Peyer's patch (tissue), 4 donors: ENCODE measurements at regions not wholly inside any gene's neighbourhood (a gene's known extent, or its start where the extent isn't known, plus 50 kb on each side); places are given as distances from the start of the nearest gene placed in this dataset.

Source experiments
- DNase-seq, 3 donors: peaks; one replicate each; pipeline ENCODE4 v3.0.0-alpha.2; 2017 to 2019
- H3K27ac ChIP-seq, 4 donors: fragments of 200-600 bp; sonication (generic); one replicate each; pipeline ENCODE4 v1.5.1; 2016 to 2019
- H3K27me3 ChIP-seq, 2 donors: fragments of 200-600 bp; sonication (generic); one replicate each; pipeline ENCODE4 v1.5.1; 2019
- H3K36me3 ChIP-seq, 3 donors: fragments of 200-600 bp; sonication (generic); one replicate each; pipeline ENCODE4 v1.5.1; 2016 to 2019
- H3K4me1 ChIP-seq, 4 donors: fragments of 200-600 bp; sonication (generic); one replicate each; pipeline ENCODE4 v1.5.1; 2016 to 2019
- H3K4me3 ChIP-seq, 4 donors: fragments of 200-600 bp; sonication (generic); 1 replicate in 3 of 4; 2 replicates in 1 of 4; pipeline ENCODE4 v1.5.1; 2016 to 2019; ENCODE audit warnings: mild to moderate bottlenecking in 1 of 4
- H3K9me3 ChIP-seq, 4 donors: fragments of 200-600 bp; sonication (generic); one replicate each; pipeline ENCODE4 v1.5.1; 2016 to 2019; ENCODE audit warnings: mild to moderate bottlenecking in 1 of 4
- CTCF ChIP-seq, 6 experiments: fragments of 450-650 bp in 4 of 6; fragments of 200-600 bp in 2 of 6; sonication (generic) in 1 of 6; IDR thresholded peaks; one replicate each; pipeline ENCODE4 v1.5.1; 2017 to 2019; ENCODE audit warnings: antibody characterized with exemption in 6 of 6, mild to moderate bottlenecking in 3 of 6, moderate library complexity in 1 of 6
- POLR2A ChIP-seq, 2 donors: fragments of 450-650 bp; IDR thresholded peaks; one replicate each; pipeline ENCODE4 v1.5.1; 2017; ENCODE audit warnings: antibody characterized with exemption in 2 of 2, mild to moderate bottlenecking in 2 of 2, moderate library complexity in 2 of 2

DNA sequence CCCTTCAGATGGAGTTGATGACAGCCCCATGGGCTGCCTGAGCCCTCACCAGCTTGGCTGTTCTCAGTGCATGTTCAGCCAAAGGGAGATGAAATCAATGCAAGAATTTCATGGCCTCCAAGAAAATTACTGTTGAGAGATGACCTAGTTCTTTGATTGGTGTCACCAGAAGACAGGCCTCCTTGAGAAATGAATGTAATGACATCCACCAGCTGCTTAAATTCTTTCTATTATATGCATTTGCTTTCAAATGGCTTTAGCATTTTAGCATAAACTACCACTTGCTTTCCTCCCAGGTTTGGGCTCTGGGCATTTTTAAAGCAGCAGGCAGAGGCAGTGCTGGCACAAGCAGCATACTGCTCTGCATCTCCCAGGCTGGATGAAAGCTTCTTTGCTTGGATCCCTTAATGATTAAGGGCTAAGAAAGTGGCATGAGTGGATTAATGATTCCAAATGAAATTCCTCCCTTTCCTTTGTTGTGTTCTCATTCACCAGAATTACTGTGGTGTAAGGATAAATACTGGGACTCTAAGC lies 278.4 kb downstream of the ZNF326 start:
- no peak overlapping the region for H3K27ac ChIP-seq
- DNase-seq = no peak
- TF ChIP-seq POLR2A (IDR thresholded peaks at IDR 0.05) = no peak
- TF ChIP-seq CTCF (IDR thresholded peaks at IDR 0.05) = no peak
- no peaks in the 10 kb centered on the region for H3K4me1 ChIP-seq
- no peaks in the 10 kb centered on the region for H3K27me3 ChIP-seq
- H3K36me3 ChIP-seq = no peaks in the 10 kb centered on the region
- H3K9me3 ChIP-seq = no peaks in the 10 kb centered on the region
- no peak overlapping the region for H3K4me3 ChIP-seq

DNA sequence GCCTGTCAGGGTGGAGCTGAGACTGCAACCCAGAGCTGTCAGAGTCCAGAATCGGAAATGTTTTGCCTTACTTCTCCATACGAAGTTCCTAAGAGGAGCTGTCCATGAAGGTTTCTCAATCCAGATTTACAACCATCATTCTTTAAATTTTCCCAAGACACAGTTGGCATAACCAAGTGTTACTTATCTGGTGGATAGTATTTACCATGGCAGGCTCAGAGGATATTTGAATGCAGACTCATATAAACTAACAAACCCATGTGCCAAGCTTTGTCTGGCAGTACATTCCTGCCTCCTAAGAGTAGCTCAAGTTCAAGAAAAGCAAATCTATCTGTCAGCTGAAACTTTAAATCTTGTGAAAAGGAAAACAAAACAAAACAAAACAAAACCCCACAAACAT lies 267.9 kb downstream of the ZNF326 start:
- Histone ChIP-seq H3K27me3 (no peaks in the 10 kb centered on the region), H3K9me3 (no peaks in the 10 kb centered on the region), H3K4me3 (no peak overlapping the region), H3K27ac (no peak overlapping the region), H3K4me1 (no peaks in the 10 kb centered on the region), H3K36me3 (no peaks in the 10 kb centered on the region)
- TF ChIP-seq POLR2A (IDR thresholded peaks at IDR 0.05) (no peak), CTCF (IDR thresholded peaks at IDR 0.05) (no peak)
- DNase-seq = no peak

DNA sequence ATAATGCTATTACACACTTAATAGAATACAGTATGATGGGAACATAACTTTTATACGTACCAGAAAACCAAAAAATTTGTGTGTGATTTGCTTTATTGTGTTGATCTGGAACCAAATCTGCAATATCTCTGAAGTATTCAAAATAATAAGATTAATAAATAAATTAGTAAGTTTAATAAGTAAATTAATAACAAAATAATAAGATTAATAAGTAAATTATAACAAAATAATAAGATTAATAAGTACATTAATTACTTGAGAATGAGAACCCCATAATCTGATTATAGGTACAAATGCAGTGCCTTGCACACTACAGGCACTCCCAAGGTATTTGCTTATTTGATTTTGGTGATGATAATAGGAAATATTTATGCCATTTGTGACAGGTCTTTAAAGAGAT lies 267.4 kb downstream of the ZNF326 start:
- H3K27ac ChIP-seq = no peak overlapping the region
- H3K36me3 ChIP-seq = no peaks in the 10 kb centered on the region
- H3K27me3 ChIP-seq = no peaks in the 10 kb centered on the region
- no peaks in the 10 kb centered on the region for H3K4me1 ChIP-seq
- no peaks in the 10 kb centered on the region for H3K9me3 ChIP-seq
- no peak for TF ChIP-seq CTCF (IDR thresholded peaks at IDR 0.05)
- no peak for TF ChIP-seq POLR2A (IDR thresholded peaks at IDR 0.05)
- DNase-seq = no peak
- no peak overlapping the region for H3K4me3 ChIP-seq

DNA sequence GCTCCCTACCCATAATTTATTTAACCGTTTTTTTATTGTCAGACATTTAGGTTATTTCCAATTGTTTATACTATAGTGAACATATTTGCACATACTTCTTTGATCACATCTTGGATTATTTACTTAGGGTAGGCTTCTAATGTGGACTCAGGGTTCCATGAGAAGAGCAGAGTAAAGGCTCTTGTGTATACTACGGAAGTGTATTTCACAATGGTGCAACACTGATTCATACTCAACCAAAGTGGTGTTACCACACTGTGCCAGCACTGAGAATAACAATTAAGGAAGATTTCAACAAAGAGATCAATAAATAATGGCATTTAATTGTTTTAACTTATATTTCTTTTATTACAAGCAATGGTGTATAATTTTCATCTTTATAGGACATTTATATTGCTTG lies 251.2 kb downstream of the ZNF326 start:
- H3K4me1 ChIP-seq = no peaks in the 10 kb centered on the region
- TF ChIP-seq POLR2A (IDR thresholded peaks at IDR 0.05) (no peak), CTCF (IDR thresholded peaks at IDR 0.05) (no peak)
- DNase-seq = no peak

GRCh38 chr1:90236493-90236892 lies 241.6 kb downstream of the ZNF326 start:
- no peaks in the 10 kb centered on the region for H3K9me3 ChIP-seq
- TF ChIP-seq POLR2A (IDR thresholded peaks at IDR 0.05) (no peak), CTCF (IDR thresholded peaks at IDR 0.05) (no peak)
- no peak overlapping the region for H3K4me3 ChIP-seq
- no peak overlapping the region for H3K27ac ChIP-seq
- H3K4me1 ChIP-seq = no peaks in the 10 kb centered on the region
- DNase-seq = no peak
- no peaks in the 10 kb centered on the region for H3K27me3 ChIP-seq
- no peaks in the 10 kb centered on the region for H3K36me3 ChIP-seq

More for the DNA sequence above, 251.2 kb downstream of the ZNF326 start:
- Histone ChIP-seq H3K36me3 (no peaks in the 10 kb centered on the region), H3K27me3 (no peaks in the 10 kb centered on the region), H3K9me3 (no peaks in the 10 kb centered on the region), H3K27ac (no peak overlapping the region), H3K4me3 (no peak overlapping the region)

- Histone ChIP-seq H3K4me1 (peaks cover 0 to 12% (median 1%) of the 10 kb centered on the region in 4 donors), H3K9me3 (peaks cover 0 to 4% (median 2%) of the 10 kb centered on the region in 4 donors), H3K27ac (no peak overlapping the region), H3K27me3 (no peaks in the 10 kb centered on the region), H3K36me3 (no peaks in the 10 kb centered on the region), H3K4me3 (no peak overlapping the region)
- TF ChIP-seq CTCF (IDR thresholded peaks at IDR 0.05) (no peak), POLR2A (IDR thresholded peaks at IDR 0.05) (no peak)
- DNase-seq = no peak
These were observed 228.5 kb downstream of the ZNF326 start for GRCh38 chr1:90223401-90223800.
